ENCODE measurements at regions not wholly inside any gene's neighbourhood (a gene's known extent, or its start where the extent isn't known, plus 50 kb on each side); places are given as distances from the start of the nearest gene placed in this dataset.

DNA sequence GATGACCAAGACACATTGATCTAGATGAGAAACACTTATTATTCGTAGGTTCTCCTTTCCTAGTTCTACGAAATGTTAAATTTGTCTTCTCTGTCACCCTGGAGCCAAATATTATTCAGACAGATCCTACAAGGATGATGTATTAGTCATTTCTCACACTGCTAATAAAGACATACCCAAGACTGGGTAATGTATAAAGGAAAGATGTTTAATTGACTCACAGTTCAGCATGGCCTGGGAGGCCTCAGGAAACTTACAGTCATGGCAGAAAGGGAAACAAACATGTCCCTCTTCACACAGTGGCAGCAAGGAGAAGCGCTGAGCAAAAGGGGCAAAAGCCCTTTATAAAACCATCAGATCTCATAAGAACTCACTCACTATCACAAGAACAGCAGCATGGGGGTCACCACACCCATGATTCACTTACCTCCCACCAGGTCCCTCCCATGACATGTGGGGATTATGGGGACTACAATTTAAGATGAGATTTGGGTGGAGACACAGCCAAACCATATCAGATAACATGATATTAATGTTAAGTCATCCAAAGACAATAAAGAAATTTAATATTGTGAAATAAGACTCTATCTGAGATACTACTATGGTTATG lies 1248.8 kb upstream of the SLC10A2 start:
- Histone ChIP-seq H3K27ac (no peak overlapping the region), H3K4me1 (no peaks in the 10 kb centered on the region), H3K9me3 (no peaks in the 10 kb centered on the region), H3K27me3 (no peaks in the 10 kb centered on the region), H3K36me3 (no peaks in the 10 kb centered on the region), H3K4me3 (no peak overlapping the region)
- TF ChIP-seq POLR2A (IDR thresholded peaks at IDR 0.05): no peak
- TF ChIP-seq, protein P1, sequence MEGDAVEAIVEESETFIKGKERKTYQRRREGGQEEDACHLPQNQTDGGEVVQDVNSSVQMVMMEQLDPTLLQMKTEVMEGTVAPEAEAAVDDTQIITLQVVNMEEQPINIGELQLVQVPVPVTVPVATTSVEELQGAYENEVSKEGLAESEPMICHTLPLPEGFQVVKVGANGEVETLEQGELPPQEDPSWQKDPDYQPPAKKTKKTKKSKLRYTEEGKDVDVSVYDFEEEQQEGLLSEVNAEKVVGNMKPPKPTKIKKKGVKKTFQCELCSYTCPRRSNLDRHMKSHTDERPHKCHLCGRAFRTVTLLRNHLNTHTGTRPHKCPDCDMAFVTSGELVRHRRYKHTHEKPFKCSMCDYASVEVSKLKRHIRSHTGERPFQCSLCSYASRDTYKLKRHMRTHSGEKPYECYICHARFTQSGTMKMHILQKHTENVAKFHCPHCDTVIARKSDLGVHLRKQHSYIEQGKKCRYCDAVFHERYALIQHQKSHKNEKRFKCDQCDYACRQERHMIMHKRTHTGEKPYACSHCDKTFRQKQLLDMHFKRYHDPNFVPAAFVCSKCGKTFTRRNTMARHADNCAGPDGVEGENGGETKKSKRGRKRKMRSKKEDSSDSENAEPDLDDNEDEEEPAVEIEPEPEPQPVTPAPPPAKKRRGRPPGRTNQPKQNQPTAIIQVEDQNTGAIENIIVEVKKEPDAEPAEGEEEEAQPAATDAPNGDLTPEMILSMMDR (IDR thresholded peaks at IDR 0.05): no peak
- 44% methylated on average over 3 of the region's 3 CpGs for WGBS (ENCODE audit: insufficient coverage, low coverage, low lambda C conversion rate, missing lambda C conversion rate)
- DNase-seq (no peak), ATAC-seq (no peak)
- intact Hi-C loops (cut with DNase I): no loop called here

DNA sequence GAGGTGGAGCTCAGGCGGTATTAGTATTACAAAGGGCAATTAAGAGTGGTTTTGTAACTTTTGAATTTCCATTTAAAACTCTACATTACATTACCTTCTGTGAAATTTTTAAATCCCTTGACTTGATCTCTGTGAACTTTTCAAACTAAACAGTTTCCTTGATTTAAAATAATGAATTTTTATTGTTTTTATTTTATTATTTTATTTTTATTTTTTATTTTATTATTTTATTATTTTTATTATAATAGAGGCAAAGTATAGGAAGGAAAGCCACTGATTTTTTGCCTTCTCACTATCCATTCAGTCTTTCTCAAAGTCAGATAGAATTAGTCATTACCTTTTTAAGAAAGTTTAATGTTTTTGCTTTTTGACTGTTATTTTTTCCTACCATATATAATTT lies 1248.1 kb upstream of the SLC10A2 start:
- TF ChIP-seq, protein P1 (IDR thresholded peaks at IDR 0.05): no peak
- TF ChIP-seq POLR2A (IDR thresholded peaks at IDR 0.05): no peak
- Histone ChIP-seq H3K27me3 (no peaks in the 10 kb centered on the region), H3K4me3 (no peak overlapping the region), H3K9me3 (no peaks in the 10 kb centered on the region), H3K36me3 (no peaks in the 10 kb centered on the region), H3K27ac (no peak overlapping the region), H3K4me1 (no peaks in the 10 kb centered on the region)
- DNase-seq: no peak
- ATAC-seq: no peak
- intact Hi-C loops (cut with DNase I): no loop called here
- 29% methylated on average over 1 of the region's 1 CpG for WGBS (ENCODE audit: insufficient coverage, low coverage, low lambda C conversion rate, missing lambda C conversion rate)

DNA sequence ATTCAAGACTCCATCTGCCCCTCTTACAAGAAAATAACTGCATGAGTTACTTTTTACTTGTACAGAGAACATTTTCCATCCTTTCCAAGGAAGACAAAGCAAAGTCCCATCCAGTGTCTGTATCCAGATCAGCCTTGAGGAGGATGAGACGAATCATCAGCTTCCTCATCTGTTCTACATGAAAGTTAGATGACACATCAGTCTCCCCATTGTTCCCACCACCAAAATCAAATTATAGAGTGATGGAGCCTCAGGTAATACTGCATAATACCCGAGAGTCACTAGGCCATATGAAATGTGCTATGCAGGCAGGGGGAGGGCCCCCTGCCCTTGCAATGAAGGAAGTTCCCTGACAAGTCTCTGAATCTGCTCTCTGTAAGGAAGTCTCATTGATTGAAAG lies 1244.6 kb upstream of the SLC10A2 start:
- H3K4me1 ChIP-seq: no peaks in the 10 kb centered on the region
- WGBS (ENCODE audit: insufficient coverage, low coverage, low lambda C conversion rate, missing lambda C conversion rate): 29% methylated on average over 2 of the region's 2 CpGs

DNA sequence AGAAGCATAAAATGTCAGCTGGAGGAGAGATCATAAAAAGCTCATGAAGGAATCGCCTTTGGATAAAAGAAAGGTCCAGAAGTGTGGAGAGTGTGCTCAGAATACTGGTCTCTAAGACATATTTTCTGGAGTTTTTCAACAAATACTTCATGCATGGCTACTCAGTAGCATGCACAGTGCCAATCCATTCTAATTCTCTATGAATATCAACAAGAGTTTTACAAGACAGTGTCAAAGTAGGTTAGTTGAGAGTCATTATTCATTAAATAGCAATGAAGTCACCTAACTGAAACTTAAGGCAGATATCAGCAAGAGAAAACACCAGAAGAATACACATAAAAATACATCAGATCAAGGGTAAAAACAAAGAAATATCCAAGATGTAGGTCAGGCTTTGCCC lies 1243.2 kb upstream of the SLC10A2 start:
- DNase-seq: no peak
- Histone ChIP-seq H3K4me1 (no peaks in the 10 kb centered on the region), H3K4me3 (no peak overlapping the region), H3K27me3 (no peaks in the 10 kb centered on the region), H3K36me3 (no peaks in the 10 kb centered on the region), H3K9me3 (no peaks in the 10 kb centered on the region), H3K27ac (no peak overlapping the region)
- no peak for ATAC-seq
- 29% methylated on average over 1 of the region's 1 CpG for WGBS (ENCODE audit: insufficient coverage, low coverage, low lambda C conversion rate, missing lambda C conversion rate)
- TF ChIP-seq POLR2A (IDR thresholded peaks at IDR 0.05): no peak
- TF ChIP-seq, protein P1 (IDR thresholded peaks at IDR 0.05): no peak
- intact Hi-C loops (cut with DNase I): no loop called here

More for the DNA sequence above, 1244.6 kb upstream of the SLC10A2 start:
- H3K27ac ChIP-seq: no peak overlapping the region
- no peaks in the 10 kb centered on the region for H3K9me3 ChIP-seq
- DNase-seq (no peak), ATAC-seq (no peak)
- TF ChIP-seq, protein P1 (IDR thresholded peaks at IDR 0.05): no peak
- H3K36me3 ChIP-seq: no peaks in the 10 kb centered on the region
- no peak overlapping the region for H3K4me3 ChIP-seq
- intact Hi-C loops (cut with DNase I): no loop called here
- no peaks in the 10 kb centered on the region for H3K27me3 ChIP-seq

All from right lobe of liver (tissue), 6 donors.